Stomach (tissue), 4 donors: ENCODE measurements at regions not wholly inside any gene's neighbourhood (a gene's known extent, or its start where the extent isn't known, plus 50 kb on each side); places are given as distances from the start of the nearest gene placed in this dataset.

Experiments used
- POLR2A ChIP-seq, 4 donors: fragments of 450-650 bp; IDR thresholded peaks; one replicate each; pipeline ENCODE4 v1.6.1; 2016; ENCODE audit warnings: antibody characterized with exemption in 4 of 4, control low read depth in 2 of 4, mild to moderate bottlenecking in 1 of 4, moderate library complexity in 1 of 4
- TF ChIP-seq, protein P1 (sequence below), 7 experiments: fragments of 450-650 bp in 4 of 7; fragments of 200-600 bp in 3 of 7; sonication (generic) in 3 of 7; IDR thresholded peaks; one replicate each; pipeline ENCODE4 v1.5.1; 2016 to 2019; ENCODE audit warnings: antibody characterized with exemption in 7 of 7, control low read depth in 2 of 7, mild to moderate bottlenecking in 1 of 7

DNA sequence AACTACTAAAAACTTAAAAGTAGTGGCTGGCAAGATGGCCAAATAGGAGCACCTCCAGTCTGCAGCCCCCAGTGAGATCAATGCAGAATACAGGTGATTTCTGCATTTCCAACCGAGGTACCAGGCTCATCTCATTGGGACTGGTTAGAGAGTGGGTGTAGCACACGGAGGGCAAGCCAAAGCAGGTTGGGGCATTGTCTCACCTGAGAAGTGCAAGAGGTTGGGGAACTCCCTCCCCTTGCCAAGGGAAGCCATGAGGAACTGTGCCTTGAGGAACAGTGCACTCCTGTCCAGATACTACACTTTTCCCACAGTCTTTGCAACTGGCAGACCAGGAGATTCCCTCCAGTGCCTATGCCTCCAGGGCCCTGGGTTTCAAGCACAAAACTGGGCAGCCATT is 311.1 kb downstream of the PAPSS1 start:
- TF ChIP-seq, protein P1, sequence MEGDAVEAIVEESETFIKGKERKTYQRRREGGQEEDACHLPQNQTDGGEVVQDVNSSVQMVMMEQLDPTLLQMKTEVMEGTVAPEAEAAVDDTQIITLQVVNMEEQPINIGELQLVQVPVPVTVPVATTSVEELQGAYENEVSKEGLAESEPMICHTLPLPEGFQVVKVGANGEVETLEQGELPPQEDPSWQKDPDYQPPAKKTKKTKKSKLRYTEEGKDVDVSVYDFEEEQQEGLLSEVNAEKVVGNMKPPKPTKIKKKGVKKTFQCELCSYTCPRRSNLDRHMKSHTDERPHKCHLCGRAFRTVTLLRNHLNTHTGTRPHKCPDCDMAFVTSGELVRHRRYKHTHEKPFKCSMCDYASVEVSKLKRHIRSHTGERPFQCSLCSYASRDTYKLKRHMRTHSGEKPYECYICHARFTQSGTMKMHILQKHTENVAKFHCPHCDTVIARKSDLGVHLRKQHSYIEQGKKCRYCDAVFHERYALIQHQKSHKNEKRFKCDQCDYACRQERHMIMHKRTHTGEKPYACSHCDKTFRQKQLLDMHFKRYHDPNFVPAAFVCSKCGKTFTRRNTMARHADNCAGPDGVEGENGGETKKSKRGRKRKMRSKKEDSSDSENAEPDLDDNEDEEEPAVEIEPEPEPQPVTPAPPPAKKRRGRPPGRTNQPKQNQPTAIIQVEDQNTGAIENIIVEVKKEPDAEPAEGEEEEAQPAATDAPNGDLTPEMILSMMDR (IDR thresholded peaks at IDR 0.05), result no peak
- TF ChIP-seq POLR2A (IDR thresholded peaks at IDR 0.05), result no peak
